PC-9 (cell line): ENCODE measurements at regions not wholly inside any gene's neighbourhood (a gene's known extent, or its start where the extent isn't known, plus 50 kb on each side); places are given as distances from the start of the nearest gene placed in this dataset.

Experiments
- BruUV-seq: library from RNA; stranded (reverse); fragments of 400-500 nt; replicated peaks from 2 replicates; lab custom pipeline; 2021; lab: Mats Ljungman, UMichigan
- CTCF ChIA-PET: fragments of 300-600 bp; sonication (Branson Sonifier 250); formaldehyde crosslinking; loops from one replicate; lab custom pipeline; 2022; ENCODE audit warnings: antibody characterized with exemption; lab: Charles Lee
- POLR2A ChIA-PET: fragments of 300-600 bp; sonication (Branson Sonifier 250); formaldehyde crosslinking; loops from one replicate; lab custom pipeline; 2022; ENCODE audit warnings: antibody characterized with exemption; ENCODE audit not compliant: unreplicated experiment; lab: Charles Lee
- DNase-seq, 2 experiments: peaks; one replicate each; pipeline versions ENCODE4 v3.0.0 to v3.0.0-alpha.2; 2015 to 2022; ENCODE audit warnings: mixed read lengths in 1 of 2
- H2AFZ ChIP-seq: fragments of 200-600 bp; sonication (generic); 2 replicates; pipeline ENCODE4 v1.8.1; 2017; ENCODE audit warnings: antibody characterized with exemption
- H3F3A ChIP-seq: fragments of 200-600 bp; sonication (generic); 2 replicates; pipeline ENCODE4 v1.8.1; 2017; ENCODE audit warnings: antibody characterized with exemption, mild to moderate bottlenecking, low read depth; ENCODE audit not compliant: insufficient read depth
- H3K27ac ChIP-seq: fragments of 200-600 bp; sonication (generic); 2 replicates; pipeline ENCODE4 v1.6.1; 2016; ENCODE audit warnings: mixed run types
- H3K27me3 ChIP-seq: fragments of 200-600 bp; sonication (generic); 2 replicates; pipeline ENCODE4 v1.6.1; 2016; ENCODE audit warnings: low read depth, mixed run types; ENCODE audit not compliant: insufficient read depth
- H3K36me3 ChIP-seq: fragments of 200-600 bp; sonication (generic); 2 replicates; pipeline ENCODE4 v1.6.1; 2016; ENCODE audit warnings: low read depth, mixed run types
- H3K4me1 ChIP-seq: fragments of 200-600 bp; sonication (generic); replicated peaks from 2 replicates; pipeline ENCODE4 v1.6.1; 2016; ENCODE audit warnings: mixed run types; ENCODE audit not compliant: insufficient read depth
- H3K4me2 ChIP-seq: fragments of 200-600 bp; sonication (generic); 2 replicates; pipeline ENCODE4 v1.6.1; 2017; ENCODE audit warnings: mixed run types
- H3K4me3 ChIP-seq: fragments of 200-600 bp; sonication (generic); 2 replicates; pipeline ENCODE4 v1.6.1; 2016; ENCODE audit warnings: mixed run types
- H3K79me2 ChIP-seq: fragments of 200-600 bp; sonication (generic); 2 replicates; pipeline ENCODE4 v1.6.1; 2017; ENCODE audit warnings: low read depth, mixed run types
- H3K9me2 ChIP-seq: fragments of 200-600 bp; sonication (generic); 2 replicates; pipeline ENCODE4 v1.8.1; 2017; ENCODE audit warnings: mild to moderate bottlenecking; ENCODE audit not compliant: insufficient read depth
- H3K9me3 ChIP-seq: fragments of 200-600 bp; sonication (generic); 2 replicates; pipeline ENCODE4 v1.8.1; 2016; ENCODE audit warnings: low read depth; ENCODE audit not compliant: insufficient read depth
- H4K20me1 ChIP-seq: fragments of 200-600 bp; sonication (generic); 2 replicates; pipeline ENCODE4 v1.8.1; 2017; ENCODE audit not compliant: insufficient read depth
- CTCF ChIP-seq: fragments of 200-600 bp; sonication (generic); conservative IDR thresholded peaks from 2 replicates; pipeline ENCODE4 v1.6.1; 2017; ENCODE audit warnings: mixed run types, antibody characterized with exemption, mild to moderate bottlenecking, moderate library complexity
- EZH2 ChIP-seq: fragments of 200-600 bp; sonication (generic); IDR thresholded peaks from 2 replicates; pipeline ENCODE4 v1.8.0; 2017; ENCODE audit warnings: antibody characterized with exemption, low read depth
- intact Hi-C: fragments of 100-400 bp; cut with micrococcal nuclease; formaldehyde crosslinking; loops from one replicate; pipeline ENCODE4 v1.10.0; 2022; ENCODE audit not compliant: unreplicated experiment

GRCh38 chr9:115551396-115551795 is 433.4 kb upstream of the TNC start:
- intact Hi-C loops, result no loop called here
- ChIA-PET CTCF (no interaction called here), POLR2A (no interaction called here)
- Histone ChIP-seq H2AFZ (no peak overlapping the region), H4K20me1 (no peaks in the 10 kb centered on the region), H3K4me2 (no peak overlapping the region), H3K4me3 (no peak overlapping the region), H3K4me1 (no peaks in the 10 kb centered on the region; the same call in 1 of the 2 replicates), H3K36me3 (no peaks in the 10 kb centered on the region), H3K9me2 (no peaks in the 10 kb centered on the region), H3K27ac (no peak overlapping the region), H3F3A (no peaks in the 10 kb centered on the region), H3K27me3 (no peaks in the 10 kb centered on the region), H3K9me3 (peaks cover under 1% of the 10 kb centered on the region; the same call in 1 of the 2 replicates), H3K79me2 (no peaks in the 10 kb centered on the region)
- TF ChIP-seq EZH2 (no peak), CTCF (no peak)
- DNase-seq, result no peak
- BruUV-seq, result no TSS peak

GRCh38 chr9:115553060-115553773 is 435.3 kb upstream of the TNC start:
- ChIA-PET POLR2A (no interaction called here), CTCF (no interaction called here)
- Histone ChIP-seq H3K27ac (no peak overlapping the region), H3K4me2 (no peak overlapping the region), H3K4me1 (no peaks in the 10 kb centered on the region; the same call in 1 of the 2 replicates), H2AFZ (no peak overlapping the region), H3K36me3 (no peaks in the 10 kb centered on the region), H3K9me2 (no peaks in the 10 kb centered on the region), H3K79me2 (no peaks in the 10 kb centered on the region), H3K4me3 (no peak overlapping the region), H3K9me3 (peaks cover 8% of the 10 kb centered on the region), H3F3A (no peaks in the 10 kb centered on the region), H4K20me1 (no peaks in the 10 kb centered on the region), H3K27me3 (no peaks in the 10 kb centered on the region)
- no TSS peak for BruUV-seq
- TF ChIP-seq CTCF, result no peak
- no peak for DNase-seq
- intact Hi-C loops, result no loop called here

- Histone ChIP-seq H3K27ac (no peak overlapping the region), H4K20me1 (no peaks in the 10 kb centered on the region), H3K27me3 (no peaks in the 10 kb centered on the region), H2AFZ (no peak overlapping the region), H3K4me1 (no peaks in the 10 kb centered on the region), H3F3A (no peaks in the 10 kb centered on the region), H3K4me2 (no peak overlapping the region), H3K9me3 (peaks cover 8% of the 10 kb centered on the region), H3K79me2 (no peaks in the 10 kb centered on the region), H3K9me2 (no peaks in the 10 kb centered on the region), H3K36me3 (no peaks in the 10 kb centered on the region), H3K4me3 (no peak overlapping the region)
- no peak for DNase-seq
- CTCF ChIA-PET, result no interaction called here
- TF ChIP-seq CTCF, result no peak
- no peak for TF ChIP-seq EZH2
- intact Hi-C loops, result no loop called here
- no TSS peak for BruUV-seq
- POLR2A ChIA-PET, result no interaction called here
These were observed 438.5 kb upstream of the TNC start for GRCh38 chr9:115556432-115556831.
